VCaP (cell line): ENCODE measurements at regions not wholly inside any gene's neighbourhood (a gene's known extent, or its start where the extent isn't known, plus 50 kb on each side); places are given as distances from the start of the nearest gene placed in this dataset.
"Not testable (repeated sequence)": the region's sequence is repeated elsewhere in the genome, so short reads cannot be mapped to it uniquely, and the experiment has no call there.

Source experiments
- H3K27ac ChIP-seq: fragments of 450-650 bp; 2 replicates; pipeline ENCODE4 v1.5.1; 2017
- TF ChIP-seq, protein P1 (sequence below): fragments of 450-650 bp; conservative IDR thresholded peaks from 2 replicates; pipeline ENCODE4 v1.5.1; 2017; ENCODE audit warnings: mild to moderate bottlenecking, moderate library complexity

DNA sequence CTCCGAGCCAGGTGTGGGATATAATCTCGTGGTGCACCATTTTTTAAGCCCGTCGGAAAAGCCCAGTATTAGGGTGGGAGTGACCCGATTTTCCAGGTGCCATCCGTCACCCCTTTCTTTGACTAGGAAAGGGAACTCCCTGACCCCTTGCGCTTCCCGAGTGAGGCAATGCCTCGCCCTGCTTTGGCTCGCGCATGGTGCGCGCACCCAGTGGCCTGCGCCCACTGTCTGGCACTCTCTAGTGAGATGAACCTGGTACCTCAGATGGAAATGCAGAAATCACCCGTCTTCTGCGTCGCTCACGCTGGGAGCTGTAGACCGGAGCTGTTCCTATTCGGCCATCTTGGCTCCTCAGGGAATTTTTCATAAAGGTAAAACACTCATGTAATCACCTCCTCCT is 63.9 kb downstream of the RWDD3 start:
- H3K27ac ChIP-seq: not testable (repeated sequence)

DNA sequence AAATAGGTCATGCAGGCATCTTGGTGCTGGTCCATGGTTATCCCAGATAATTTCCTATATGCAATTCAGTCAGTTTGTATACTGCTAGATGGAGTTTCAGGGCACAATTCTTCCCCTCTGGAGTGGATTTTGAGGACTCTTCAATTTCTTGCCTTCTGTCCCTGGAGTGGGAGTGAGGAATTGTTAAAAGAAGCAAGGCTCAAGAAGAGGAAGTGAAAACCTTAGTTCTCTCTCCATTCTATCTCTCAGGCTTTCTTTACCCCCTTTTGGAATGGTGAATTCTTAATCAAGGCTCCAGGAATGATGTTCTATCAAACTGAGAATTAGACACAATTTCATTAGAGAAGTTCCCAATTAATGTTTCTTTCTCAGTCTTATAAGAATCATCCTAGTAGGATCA is 67.1 kb downstream of the RWDD3 start:
- TF ChIP-seq, protein P1, sequence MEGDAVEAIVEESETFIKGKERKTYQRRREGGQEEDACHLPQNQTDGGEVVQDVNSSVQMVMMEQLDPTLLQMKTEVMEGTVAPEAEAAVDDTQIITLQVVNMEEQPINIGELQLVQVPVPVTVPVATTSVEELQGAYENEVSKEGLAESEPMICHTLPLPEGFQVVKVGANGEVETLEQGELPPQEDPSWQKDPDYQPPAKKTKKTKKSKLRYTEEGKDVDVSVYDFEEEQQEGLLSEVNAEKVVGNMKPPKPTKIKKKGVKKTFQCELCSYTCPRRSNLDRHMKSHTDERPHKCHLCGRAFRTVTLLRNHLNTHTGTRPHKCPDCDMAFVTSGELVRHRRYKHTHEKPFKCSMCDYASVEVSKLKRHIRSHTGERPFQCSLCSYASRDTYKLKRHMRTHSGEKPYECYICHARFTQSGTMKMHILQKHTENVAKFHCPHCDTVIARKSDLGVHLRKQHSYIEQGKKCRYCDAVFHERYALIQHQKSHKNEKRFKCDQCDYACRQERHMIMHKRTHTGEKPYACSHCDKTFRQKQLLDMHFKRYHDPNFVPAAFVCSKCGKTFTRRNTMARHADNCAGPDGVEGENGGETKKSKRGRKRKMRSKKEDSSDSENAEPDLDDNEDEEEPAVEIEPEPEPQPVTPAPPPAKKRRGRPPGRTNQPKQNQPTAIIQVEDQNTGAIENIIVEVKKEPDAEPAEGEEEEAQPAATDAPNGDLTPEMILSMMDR: no peak
- H3K27ac ChIP-seq: no peak overlapping the region

DNA sequence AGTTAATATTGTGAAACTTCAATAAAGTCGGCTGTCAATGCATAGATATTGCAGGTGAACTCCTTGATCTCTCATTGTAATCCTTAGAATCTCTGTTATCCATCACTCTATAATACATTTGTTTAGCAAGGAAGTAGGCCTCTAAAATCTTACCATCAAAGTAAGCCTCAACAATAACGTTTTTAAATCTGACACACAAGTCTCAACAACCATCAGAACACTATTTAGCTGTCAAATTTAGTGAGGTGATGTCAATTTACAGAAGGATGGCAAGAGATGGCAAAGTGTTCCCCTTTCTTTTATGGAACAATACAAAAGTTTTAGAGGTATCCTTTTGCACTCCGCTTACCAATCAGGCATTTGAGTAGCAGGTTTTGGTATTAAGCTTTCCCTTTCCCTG is 67.6 kb downstream of the RWDD3 start:
- TF ChIP-seq, protein P1: no peak
- H3K27ac ChIP-seq: no peak overlapping the region

DNA sequence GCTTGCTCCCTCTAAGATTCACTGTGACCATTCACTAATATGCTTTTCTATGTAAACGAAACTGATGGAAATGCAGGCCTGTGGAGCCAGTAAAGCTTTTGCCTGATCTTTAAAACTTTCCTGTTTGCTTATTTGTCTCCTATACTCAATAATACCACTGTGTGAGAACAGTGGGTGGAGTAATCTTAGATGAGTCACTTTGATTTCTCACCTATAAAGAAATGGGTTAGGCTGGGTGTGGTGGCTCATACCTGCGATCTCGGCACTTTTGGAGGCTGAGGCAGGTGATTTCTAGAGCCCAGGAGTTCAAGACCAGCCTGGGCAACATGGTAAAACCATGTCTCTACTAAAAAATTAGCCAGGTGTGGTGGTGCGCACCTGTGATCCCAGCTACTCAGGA is 70.8 kb downstream of the RWDD3 start:
- no peak overlapping the region for H3K27ac ChIP-seq
- TF ChIP-seq, protein P1: no peak

DNA sequence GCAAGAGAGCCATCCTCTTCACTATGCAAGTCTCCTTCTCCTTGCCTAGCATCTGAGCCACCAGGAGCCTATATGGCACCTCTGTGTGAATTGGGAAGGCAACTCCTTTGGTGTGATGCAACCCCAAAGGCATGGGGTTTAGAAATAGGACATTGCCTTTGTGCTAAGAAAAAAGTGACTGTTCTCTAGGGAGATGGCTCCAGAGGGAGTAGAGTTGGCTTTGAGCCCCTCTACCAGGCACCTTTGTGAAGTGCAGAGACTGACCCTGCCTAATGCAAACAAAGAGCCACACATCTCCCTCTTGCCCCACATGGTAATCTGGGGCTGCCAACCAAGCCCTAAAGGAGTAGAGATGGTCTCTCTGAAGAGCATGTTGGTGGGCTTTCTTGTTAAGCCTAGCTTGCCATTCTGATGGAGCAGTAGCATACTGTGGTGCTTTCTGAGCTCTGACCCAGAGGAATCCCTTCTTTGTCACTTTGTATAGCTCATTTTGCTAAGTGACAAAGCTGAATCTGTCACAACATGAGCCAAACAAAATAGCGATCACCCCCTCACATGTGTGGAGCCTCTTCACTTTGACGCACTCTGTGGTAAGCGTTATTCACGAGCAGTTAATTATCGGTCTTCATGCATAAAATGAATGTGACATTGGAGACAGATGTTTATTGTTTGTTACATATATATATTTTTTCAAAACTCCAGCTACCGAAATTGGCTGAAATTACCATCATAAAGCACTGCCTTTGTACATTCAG is 74.4 kb downstream of the RWDD3 start:
- TF ChIP-seq, protein P1: no peak

DNA sequence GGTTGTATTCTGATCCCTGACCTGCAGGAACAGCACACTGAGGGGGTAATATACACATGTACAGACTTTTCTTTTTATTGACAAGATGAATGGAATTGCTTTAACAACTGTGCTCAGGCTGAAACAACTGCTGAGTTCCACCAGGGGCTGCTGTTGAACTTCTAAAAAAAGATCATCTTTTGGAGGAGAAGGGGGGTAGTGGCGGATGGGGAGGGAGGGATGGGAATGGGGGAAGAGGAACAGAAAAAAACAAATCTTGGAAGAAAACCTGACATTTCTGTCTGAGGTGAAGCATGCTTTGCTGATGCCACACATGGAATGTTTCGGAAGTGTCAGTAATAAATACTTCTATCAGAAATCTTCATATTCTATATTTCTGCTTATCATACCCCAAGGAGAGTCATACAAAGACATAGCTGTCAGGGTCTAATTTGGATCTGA is 75.0 kb downstream of the RWDD3 start:
- H3K27ac ChIP-seq: no peak overlapping the region
- TF ChIP-seq, protein P1: peak; percentile 88

More for the DNA sequence above, 74.4 kb downstream of the RWDD3 start:
- no peak overlapping the region for H3K27ac ChIP-seq

DNA sequence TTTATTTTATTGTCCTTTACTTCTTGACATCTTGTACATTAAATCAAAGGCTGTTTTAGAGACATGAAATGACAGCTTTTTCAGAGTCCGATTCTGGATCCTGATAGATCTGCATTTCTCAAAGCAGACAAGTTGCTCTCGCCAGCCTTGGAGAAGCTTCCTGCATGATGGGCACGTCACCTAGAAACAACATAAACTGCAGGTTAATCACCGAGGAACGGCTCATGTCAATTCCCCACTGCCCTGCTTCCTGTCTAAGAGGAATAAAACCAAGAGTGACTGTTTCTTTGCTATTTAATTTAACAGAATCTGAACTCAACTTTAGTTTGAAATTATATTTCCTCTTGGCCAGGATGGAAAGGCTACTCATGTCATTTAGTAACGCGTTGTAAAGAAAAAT is 77.0 kb downstream of the RWDD3 start:
- H3K27ac ChIP-seq: peak overlapping the region; percentile 66
- TF ChIP-seq, protein P1: no peak

DNA sequence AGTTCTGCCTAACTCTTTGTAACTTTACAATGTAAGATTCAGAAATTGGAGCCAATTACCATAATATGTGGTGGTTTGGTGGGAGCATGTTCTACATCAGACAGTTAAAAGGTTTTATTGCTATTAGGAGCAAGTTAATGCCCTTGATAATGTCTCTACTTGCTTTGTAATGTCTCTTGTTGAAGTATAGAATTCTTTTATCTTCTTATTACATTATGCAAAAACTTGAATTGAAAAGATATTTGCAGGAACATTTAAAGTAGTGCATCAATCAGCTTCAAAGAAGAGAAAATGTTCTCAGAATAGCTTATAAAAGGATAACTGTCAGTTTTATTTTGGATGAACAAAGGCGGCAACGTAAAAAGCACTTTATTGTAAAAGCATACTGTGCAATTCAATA is 77.8 kb downstream of the RWDD3 start:
- TF ChIP-seq, protein P1: no peak

More for the DNA sequence above, 77.8 kb downstream of the RWDD3 start:
- H3K27ac ChIP-seq: peak overlapping the region; percentile 66
